OCI-LY1 (cell line): ENCODE measurements at regions not wholly inside any gene's neighbourhood (a gene's known extent, or its start where the extent isn't known, plus 50 kb on each side); places are given as distances from the start of the nearest gene placed in this dataset.

Source experiments
- H2AFZ ChIP-seq: fragments of 200-600 bp; sonication (generic), shearing (Covaris generic); 2 replicates; pipeline ENCODE4 v1.6.0; 2014; ENCODE audit warnings: antibody characterized with exemption, mild to moderate bottlenecking, low read length
- H3F3A ChIP-seq: fragments of 200-600 bp; sonication (generic), shearing (Covaris generic); 2 replicates; pipeline ENCODE4 v1.6.0; 2014; ENCODE audit warnings: mild to moderate bottlenecking, antibody characterized with exemption, low read length, moderate library complexity; ENCODE audit not compliant: insufficient read depth
- H3K27ac ChIP-seq: fragments of 200-600 bp; sonication (generic); 2 replicates; pipeline ENCODE4 v1.5.1; 2014; ENCODE audit warnings: low read length, mixed run types, mild to moderate bottlenecking, low read depth; ENCODE audit not compliant: poor library complexity, severe bottlenecking
- H3K27me3 ChIP-seq: fragments of 200-600 bp; sonication (generic); 2 replicates; pipeline ENCODE4 v1.6.0; 2014; ENCODE audit warnings: antibody characterized with exemption, mild to moderate bottlenecking, low read length, moderate library complexity; ENCODE audit not compliant: insufficient read depth
- H3K36me3 ChIP-seq: fragments of 200-600 bp; sonication (generic); 2 replicates; pipeline ENCODE4 v1.6.1; 2014; ENCODE audit warnings: mild to moderate bottlenecking, antibody characterized with exemption, low read length, moderate library complexity, mixed read lengths; ENCODE audit not compliant: insufficient read depth
- H3K4me1 ChIP-seq: fragments of 200-600 bp; sonication (generic); 2 replicates; pipeline ENCODE4 v1.5.1; 2014; ENCODE audit warnings: mild to moderate bottlenecking, low read length, moderate library complexity; ENCODE audit not compliant: insufficient read depth, severe bottlenecking
- H3K4me2 ChIP-seq: fragments of 200-600 bp; sonication (generic), shearing (Covaris generic); 2 replicates; pipeline ENCODE4 v1.6.1; 2014; ENCODE audit warnings: low read length
- H3K4me3 ChIP-seq: fragments of 200-600 bp; sonication (generic); 2 replicates; pipeline ENCODE4 v1.5.1; 2014; ENCODE audit warnings: low read length, low read depth, mild to moderate bottlenecking, mixed read lengths; ENCODE audit not compliant: poor library complexity, severe bottlenecking
- H3K79me2 ChIP-seq: fragments of 200-600 bp; shearing (Covaris generic); 2 replicates; pipeline ENCODE4 v1.6.1; 2016; ENCODE audit warnings: mixed run types, low read length, mixed read lengths; ENCODE audit not compliant: insufficient read depth
- H3K9ac ChIP-seq: fragments of 200-600 bp; sonication (generic), shearing (Covaris generic); 2 replicates; pipeline ENCODE4 v1.6.1; 2014; ENCODE audit warnings: mild to moderate bottlenecking, low read length, mixed read lengths
- H3K9me2 ChIP-seq: fragments of 200-600 bp; sonication (generic), shearing (Covaris generic); 2 replicates; pipeline ENCODE4 v1.6.1; 2014; ENCODE audit warnings: low read depth, mild to moderate bottlenecking, low read length, mixed read lengths
- H3K9me3 ChIP-seq: fragments of 200-600 bp; shearing (Covaris generic); 2 replicates; pipeline ENCODE4 v1.6.1; 2014; ENCODE audit warnings: low read length, mixed read lengths
- H4K20me1 ChIP-seq: fragments of 200-600 bp; sonication (generic), shearing (Covaris generic); 2 replicates; pipeline ENCODE4 v1.6.0; 2016; ENCODE audit warnings: mild to moderate bottlenecking, low read length; ENCODE audit not compliant: insufficient read depth
- CTCF ChIP-seq: fragments of 200-600 bp; sonication (generic), shearing (Covaris generic); IDR thresholded peaks from 2 replicates; pipeline ENCODE4 v1.5.1; 2017; ENCODE audit warnings: mild to moderate bottlenecking, antibody characterized with exemption, low read length, moderate library complexity, mixed read lengths
- EZH2 ChIP-seq: fragments of 200-600 bp; sonication (generic), shearing (Covaris generic); IDR thresholded peaks from 2 replicates; pipeline ENCODE4 v1.8.0; 2017; ENCODE audit warnings: borderline replicate concordance, mixed run types, mild to moderate bottlenecking, antibody characterized with exemption, low read length, moderate library complexity, mixed read lengths

- no peaks in the 10 kb centered on the region for H3K36me3 ChIP-seq
These were observed 259.0 kb downstream of the CXCL12 start for GRCh38 chr10:44125879-44126278.

GRCh38 chr10:44118500-44118899 is 266.4 kb downstream of the CXCL12 start:
- H3K79me2 ChIP-seq, result no peaks in the 10 kb centered on the region
- H3K9ac ChIP-seq, result no peak overlapping the region
- no peaks in the 10 kb centered on the region for H3K36me3 ChIP-seq
- H3K4me3 ChIP-seq, result no peak overlapping the region
- H3K9me3 ChIP-seq, result no peaks in the 10 kb centered on the region
- no peaks in the 10 kb centered on the region for H4K20me1 ChIP-seq
- no peak overlapping the region for H3K4me2 ChIP-seq
- H3F3A ChIP-seq, result no peaks in the 10 kb centered on the region
- H3K9me2 ChIP-seq, result no peaks in the 10 kb centered on the region
- no peak overlapping the region for H3K27ac ChIP-seq
- H2AFZ ChIP-seq, result no peak overlapping the region
- H3K27me3 ChIP-seq, result no peaks in the 10 kb centered on the region
- TF ChIP-seq CTCF, result no peak
- TF ChIP-seq EZH2, result no peak
- H3K4me1 ChIP-seq, result no peaks in the 10 kb centered on the region

More at GRCh38 chr10:44125879-44126278, 259.0 kb downstream of the CXCL12 start:
- H3F3A ChIP-seq, result no peaks in the 10 kb centered on the region
- no peaks in the 10 kb centered on the region for H3K27me3 ChIP-seq
- H3K4me2 ChIP-seq, result no peak overlapping the region
- H3K9me2 ChIP-seq, result no peaks in the 10 kb centered on the region
- H4K20me1 ChIP-seq, result no peaks in the 10 kb centered on the region
- H3K79me2 ChIP-seq, result no peaks in the 10 kb centered on the region
- no peak overlapping the region for H3K27ac ChIP-seq
- no peaks in the 10 kb centered on the region for H3K9me3 ChIP-seq
- no peak overlapping the region for H2AFZ ChIP-seq
- no peak overlapping the region for H3K9ac ChIP-seq
- no peaks in the 10 kb centered on the region for H3K4me1 ChIP-seq
- H3K4me3 ChIP-seq, result no peak overlapping the region
- no peak for TF ChIP-seq EZH2
- TF ChIP-seq CTCF, result no peak

GRCh38 chr10:44116474-44116873 is 268.4 kb downstream of the CXCL12 start:
- Histone ChIP-seq H3F3A (no peaks in the 10 kb centered on the region), H3K9me3 (no peaks in the 10 kb centered on the region), H3K36me3 (no peaks in the 10 kb centered on the region), H3K79me2 (no peaks in the 10 kb centered on the region), H3K9me2 (no peaks in the 10 kb centered on the region), H3K4me1 (no peaks in the 10 kb centered on the region), H4K20me1 (no peaks in the 10 kb centered on the region), H3K9ac (no peak overlapping the region), H3K27ac (no peak overlapping the region), H3K4me3 (no peak overlapping the region), H2AFZ (no peak overlapping the region), H3K27me3 (no peaks in the 10 kb centered on the region), H3K4me2 (no peak overlapping the region)
- TF ChIP-seq CTCF (no peak), EZH2 (no peak)
